NCI-H1092 (cell line): ENCODE measurements at regions not wholly inside any gene's neighbourhood (a gene's known extent, or its start where the extent isn't known, plus 50 kb on each side); places are given as distances from the start of the nearest gene placed in this dataset.
A peak's percentile ranks its signal among the peaks of the same experiment; 100 is the strongest.
"Not testable (repeated sequence)": the region's sequence is repeated elsewhere in the genome, so short reads cannot be mapped to it uniquely, and the experiment has no call there.

Source experiments
- DNase-seq: peaks from one replicate; lab custom pipeline; 2025; lab: John Stamatoyannopoulos, UW

GRCh38 chr12:34190054-34190453 is 167.8 kb downstream of the ALG10 start:
- no peak for DNase-seq

- DNase-seq = no peak
These were observed 176.6 kb downstream of the ALG10 start for GRCh38 chr12:34198924-34199323.

- DNase-seq = no peak
These were observed 181.7 kb downstream of the ALG10 start for GRCh38 chr12:34203866-34204620.

DNA sequence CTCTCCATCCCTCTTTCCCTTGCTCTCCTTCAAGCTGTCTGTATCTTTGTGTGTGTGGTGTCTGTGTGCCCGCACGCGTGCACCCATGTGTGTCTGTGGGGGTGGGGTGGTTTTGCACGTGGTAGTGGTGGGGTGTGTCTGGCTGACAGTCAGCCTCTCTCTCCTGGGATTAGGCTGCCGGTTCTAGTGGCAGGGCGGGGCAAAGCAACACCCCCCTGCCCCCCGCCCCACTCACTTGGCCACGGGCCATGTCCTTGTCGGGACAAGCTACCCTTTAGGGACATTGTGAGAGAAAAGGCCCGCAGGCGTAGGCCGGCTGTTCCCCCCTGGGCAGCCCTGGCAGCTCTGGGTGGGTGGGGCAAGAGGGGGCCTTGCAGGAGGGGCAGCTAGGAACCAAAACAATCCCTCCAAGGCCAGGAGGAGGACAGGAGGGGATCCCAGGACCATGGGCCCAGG is 182.6 kb downstream of the ALG10 start:
- no peak for DNase-seq

DNA sequence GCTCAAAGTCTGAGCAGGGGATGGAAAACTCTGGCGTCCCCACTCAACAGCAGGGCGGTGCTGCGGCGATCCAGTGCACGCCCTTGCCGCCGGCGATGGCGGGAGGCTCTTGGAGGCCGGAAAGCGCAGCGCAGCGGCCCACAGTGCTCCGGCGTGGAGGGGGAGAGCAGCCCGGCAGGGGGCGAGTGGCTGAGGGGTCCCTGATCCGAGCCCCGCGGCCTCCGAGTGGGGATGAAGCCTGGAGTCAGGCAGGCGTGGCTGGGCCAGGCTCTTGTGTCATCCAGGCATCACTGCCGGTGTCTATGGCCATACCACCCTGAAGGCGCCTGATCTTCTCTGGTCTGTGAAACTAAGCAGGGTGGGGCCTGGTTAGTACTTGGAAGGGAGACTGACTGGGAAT is 183.1 kb downstream of the ALG10 start:
- no peak for DNase-seq

DNA sequence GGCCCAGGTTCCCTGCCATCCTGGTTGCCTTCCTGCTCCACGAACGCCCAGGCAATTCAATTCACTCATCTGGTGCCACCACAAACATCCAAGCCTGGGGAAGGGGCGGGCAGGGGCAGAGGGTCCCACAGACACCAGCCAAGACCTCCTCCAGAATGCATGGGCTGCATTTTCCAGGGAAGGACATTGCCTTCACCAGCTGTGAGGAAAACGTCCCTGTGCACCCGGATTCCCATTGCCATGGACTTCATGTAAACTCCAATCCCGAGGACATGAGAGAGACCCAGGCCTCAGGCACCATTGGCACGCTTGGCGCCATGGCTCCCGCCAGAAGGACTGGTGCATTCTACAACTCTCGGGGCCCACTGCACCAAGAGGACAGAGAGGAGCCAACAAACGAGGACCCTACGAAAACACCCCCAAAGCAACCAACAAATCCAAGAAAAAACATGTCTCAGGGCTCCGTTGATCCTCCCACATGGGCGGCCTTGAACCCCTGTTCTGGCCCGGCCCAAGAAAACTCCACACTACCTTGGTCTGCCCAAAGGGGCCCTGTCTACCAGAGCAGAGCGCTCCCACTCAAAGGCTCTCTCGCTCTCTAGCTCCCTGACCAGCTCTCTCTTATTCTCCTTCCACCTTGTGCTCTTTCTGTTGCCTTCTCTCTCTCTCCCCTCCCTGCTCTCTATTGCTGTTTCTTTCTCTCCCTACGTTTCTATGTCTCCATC is 183.9 kb downstream of the ALG10 start:
- DNase-seq = no peak

GRCh38 chr12:34207858-34208257 is 185.6 kb downstream of the ALG10 start:
- DNase-seq = no peak

GRCh38 chr12:34208331-34209258 is 186.3 kb downstream of the ALG10 start:
- DNase-seq = no peak

DNA sequence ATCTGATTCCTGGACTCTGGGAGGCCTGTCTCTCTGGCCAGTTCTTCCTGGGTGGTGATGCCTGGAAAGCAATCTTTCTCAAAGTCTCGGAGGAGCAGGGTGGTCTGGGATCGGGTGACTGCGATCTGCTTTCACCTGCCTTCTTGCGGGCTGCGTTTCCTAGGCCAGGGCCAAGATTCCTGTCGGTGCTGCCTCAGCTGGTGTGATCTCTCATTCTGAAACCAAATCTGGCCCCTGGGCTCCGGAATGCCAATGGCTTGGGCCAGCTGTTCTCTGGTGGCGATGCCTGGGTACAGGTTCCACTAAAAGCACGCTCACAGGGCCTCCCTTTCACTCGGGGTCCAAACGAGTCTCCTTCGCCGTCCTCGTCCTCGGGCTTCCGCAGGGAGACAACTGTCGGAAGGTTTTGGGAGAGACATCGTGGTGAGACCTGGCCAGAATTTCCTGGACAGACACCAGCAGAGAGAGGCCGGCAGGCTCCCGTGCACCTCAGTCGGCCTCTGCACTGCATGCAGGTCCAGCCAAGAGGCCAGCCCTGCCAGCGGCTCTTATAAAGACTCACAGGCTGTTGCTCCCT is 187.1 kb downstream of the ALG10 start:
- DNase-seq = no peak

GRCh38 chr12:34210183-34210582 is 187.9 kb downstream of the ALG10 start:
- DNase-seq = no peak

DNA sequence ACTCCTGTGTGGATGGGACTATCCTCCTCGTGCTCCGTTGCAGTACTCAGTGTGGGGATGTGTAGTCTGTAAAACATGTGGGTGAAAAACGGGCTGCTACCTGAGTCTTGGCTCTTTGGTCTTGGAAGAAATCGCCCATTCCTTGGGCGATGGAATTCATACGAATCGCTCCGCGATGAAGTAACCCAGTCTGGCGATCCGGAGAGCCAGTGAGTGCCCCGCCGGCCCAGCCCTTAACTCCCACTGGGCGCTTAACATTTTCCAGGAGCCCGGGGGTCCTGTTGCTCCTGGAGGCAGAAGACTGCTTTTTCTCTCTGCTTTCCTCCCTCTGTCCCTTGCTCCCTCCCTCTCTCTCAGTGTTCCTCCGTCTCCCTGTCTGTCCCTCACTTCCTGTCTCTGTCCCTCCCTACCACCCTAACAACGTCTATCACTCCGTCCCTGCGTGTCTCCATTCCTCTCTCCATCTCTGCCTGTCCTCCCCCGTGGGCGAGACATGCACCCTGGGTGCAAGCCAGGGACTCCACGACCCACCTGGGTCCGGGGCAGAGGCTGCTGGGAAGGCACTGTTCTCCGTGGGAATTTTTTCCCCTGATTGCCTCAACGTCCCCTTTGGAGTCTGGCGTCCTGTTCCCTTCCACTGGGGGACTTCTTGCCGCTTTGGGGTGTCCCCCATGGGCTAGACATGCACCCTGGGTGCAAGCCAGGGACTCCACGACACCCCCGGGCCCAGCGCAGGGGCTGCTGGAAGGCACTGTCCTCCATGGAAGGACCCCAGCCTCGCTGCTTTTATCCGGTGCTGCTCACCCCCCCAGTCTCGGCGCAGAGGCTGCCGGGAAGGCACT is 188.6 kb downstream of the ALG10 start:
- DNase-seq = no peak

DNA sequence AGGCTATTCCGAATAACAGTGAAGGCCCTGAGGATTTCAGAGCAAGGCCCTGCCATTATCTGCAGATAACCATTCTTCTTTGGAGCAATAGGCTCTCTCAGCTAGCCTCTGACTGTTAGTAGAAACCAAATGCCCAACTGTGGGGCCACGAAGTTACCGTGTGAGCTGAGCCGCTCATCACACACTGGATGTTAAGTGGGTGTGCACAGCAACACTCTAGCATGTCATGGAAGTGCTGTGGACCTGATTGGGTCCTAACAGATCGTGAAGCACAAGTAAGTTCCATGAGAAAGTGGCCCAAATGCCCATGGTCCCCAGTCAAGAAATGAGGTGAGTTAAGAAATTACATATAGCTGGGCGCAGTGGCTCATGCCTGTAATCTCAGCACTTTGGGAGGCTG is 190.4 kb downstream of the ALG10 start:
- no peak for DNase-seq

GRCh38 chr12:34214011-34214410 is 191.7 kb downstream of the ALG10 start:
- DNase-seq = no peak

GRCh38 chr12:34215213-34215892 is 193.1 kb downstream of the ALG10 start:
- no peak for DNase-seq

DNA sequence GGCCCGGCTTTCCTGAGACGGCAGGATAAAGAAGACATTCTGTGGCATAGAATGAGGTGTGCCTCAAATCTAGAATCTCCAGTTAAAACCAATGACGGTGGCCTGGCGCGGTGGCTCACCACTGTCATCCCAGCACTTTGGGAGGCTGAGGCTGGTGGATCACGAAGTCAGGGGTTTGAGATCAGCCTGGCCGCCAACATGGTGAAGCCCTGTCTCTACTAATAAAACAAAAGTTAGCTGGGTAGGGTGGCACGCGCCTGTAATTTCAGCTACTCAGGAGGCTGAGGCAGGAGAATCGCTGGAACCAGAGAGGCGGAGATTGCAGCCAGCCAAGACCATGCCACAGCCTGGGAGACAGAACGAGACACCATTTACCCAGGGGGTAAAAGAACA is 193.6 kb downstream of the ALG10 start:
- no peak for DNase-seq

- no peak for DNase-seq
These were observed 195.4 kb downstream of the ALG10 start for GRCh38 chr12:34217660-34218059.

DNA sequence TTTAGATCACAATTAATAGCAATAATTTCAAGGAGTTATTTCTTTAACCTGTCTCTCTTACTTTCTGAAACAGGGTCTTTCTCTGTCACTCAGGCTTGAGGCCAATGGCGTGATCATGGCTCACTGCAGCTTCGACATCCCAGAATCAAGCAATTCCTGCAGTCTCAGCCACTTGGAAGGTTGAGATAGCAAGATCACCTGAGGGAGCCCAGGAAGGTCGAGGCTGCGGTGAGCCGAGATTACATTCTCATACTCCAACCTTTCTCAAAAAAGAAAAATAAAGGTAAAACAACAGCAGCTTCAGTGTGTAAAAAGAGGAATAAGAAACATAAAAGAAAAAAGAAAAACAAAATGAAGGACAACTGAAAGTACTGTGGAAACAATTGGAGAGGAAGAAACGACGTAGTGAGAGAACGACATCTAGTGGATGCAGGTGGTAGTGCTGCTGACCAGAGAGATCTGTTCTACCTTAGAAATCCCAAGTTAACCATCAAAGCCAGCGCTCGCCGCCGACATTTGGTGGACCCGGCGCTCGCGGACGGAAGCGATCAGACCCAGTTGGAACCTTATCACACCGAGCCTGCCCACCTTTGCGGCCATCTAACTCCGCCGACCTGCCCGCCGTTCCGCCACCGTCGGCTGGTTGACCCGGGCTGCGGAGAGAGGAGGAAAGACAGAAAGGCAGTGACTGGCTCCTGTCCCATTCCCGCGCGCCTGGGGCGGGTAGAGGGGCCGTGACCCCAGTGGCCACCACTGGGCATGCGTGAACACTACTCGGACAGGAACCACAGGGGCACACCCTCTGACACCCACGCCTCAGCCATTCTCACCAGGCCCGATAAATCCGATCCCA is 196.1 kb downstream of the ALG10 start:
- peak; percentile 60 for DNase-seq

DNA sequence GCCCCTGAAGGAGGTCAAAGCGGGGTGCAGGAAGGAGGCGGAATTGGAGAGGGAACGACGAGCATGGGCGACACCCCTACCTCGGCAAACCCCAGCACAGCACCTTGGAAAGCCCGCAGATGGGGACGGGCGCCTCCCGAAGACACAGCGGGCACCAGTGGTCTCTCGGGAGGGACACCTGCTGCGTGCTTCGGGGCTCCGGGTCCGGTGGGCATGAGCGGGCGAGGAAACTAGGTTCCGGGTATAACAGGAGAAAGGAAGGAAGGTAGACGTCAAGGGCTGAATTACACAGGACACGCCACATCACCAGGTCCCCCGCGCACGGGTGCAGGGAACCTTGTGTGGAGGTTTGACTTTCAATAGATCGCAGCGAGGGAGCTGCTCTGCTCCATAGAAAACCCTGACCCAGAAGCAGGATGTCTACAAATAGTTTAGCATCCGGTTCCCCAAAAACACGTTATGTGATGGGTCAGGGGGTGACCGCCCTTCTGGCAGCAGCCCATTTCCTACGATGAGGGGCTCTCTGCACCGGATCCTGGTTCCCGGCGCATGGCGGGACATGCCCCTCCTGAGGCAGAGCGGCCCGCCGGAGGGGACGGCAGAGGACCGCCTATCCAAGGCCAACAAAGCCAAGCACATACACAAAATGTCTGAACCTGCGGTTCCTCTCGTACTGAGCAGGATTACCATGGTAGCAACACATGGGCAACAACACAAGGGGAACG is 196.9 kb downstream of the ALG10 start:
- no peak for DNase-seq

DNA sequence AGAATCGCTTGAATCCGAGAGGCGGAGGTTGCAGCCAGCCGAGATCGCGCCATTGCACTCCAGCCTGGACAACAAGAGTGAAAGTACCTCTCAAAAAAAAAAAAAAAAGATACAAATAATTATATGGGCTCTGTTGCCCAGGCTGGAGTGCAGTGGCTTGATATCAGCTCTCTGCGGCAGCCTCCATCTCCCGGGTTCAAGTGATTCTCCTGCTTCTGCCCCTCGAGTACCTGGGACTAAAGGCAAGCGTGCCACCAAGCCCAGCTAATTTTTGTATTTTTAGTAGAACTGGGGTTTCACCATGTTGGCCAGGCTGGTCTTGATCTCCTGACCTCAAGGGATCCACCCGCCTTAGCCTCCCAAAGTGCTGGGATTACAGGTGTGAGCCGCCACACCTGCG is 197.8 kb downstream of the ALG10 start:
- DNase-seq = not testable (repeated sequence)
